Vagina (tissue), 2 donors: ENCODE measurements at regions not wholly inside any gene's neighbourhood (a gene's known extent, or its start where the extent isn't known, plus 50 kb on each side); places are given as distances from the start of the nearest gene placed in this dataset.

Source experiments
- DNase-seq, 2 donors: peaks; one replicate each; pipeline ENCODE4 v3.0.0-alpha.2; 2017; ENCODE audit errors: extremely low spot score in 2 of 2
- H3K27ac ChIP-seq: fragments of 200-600 bp; sonication (generic); one replicate; pipeline ENCODE4 v1.5.1; 2019
- H3K27me3 ChIP-seq: fragments of 200-600 bp; sonication (generic); one replicate; pipeline ENCODE4 v1.5.1; 2019
- H3K36me3 ChIP-seq, 2 donors: fragments of 200-600 bp; sonication (generic); one replicate each; pipeline ENCODE4 v1.5.1; 2017 to 2019
- H3K4me1 ChIP-seq: fragments of 200-600 bp; sonication (generic); one replicate; pipeline ENCODE4 v1.5.1; 2019
- H3K4me3 ChIP-seq, 2 donors: fragments of 200-600 bp; sonication (generic); 1 replicate in 1 of 2; 2 replicates in 1 of 2; pipeline ENCODE4 v1.5.1; 2016 to 2019
- H3K9me3 ChIP-seq: fragments of 200-600 bp; sonication (generic); one replicate; pipeline ENCODE4 v1.5.1; 2019
- CTCF ChIP-seq, 3 experiments: fragments of 450-650 bp in 2 of 3; fragments of 200-600 bp in 1 of 3; sonication (generic) in 1 of 3; IDR thresholded peaks; one replicate each; pipeline ENCODE4 v1.5.1; 2017 to 2019; ENCODE audit warnings: antibody characterized with exemption in 3 of 3, mild to moderate bottlenecking in 2 of 3, moderate library complexity in 2 of 3
- POLR2A ChIP-seq, 2 donors: fragments of 450-650 bp; IDR thresholded peaks; one replicate each; pipeline ENCODE4 v1.6.1; 2017; ENCODE audit warnings: antibody characterized with exemption in 2 of 2, mild to moderate bottlenecking in 2 of 2, moderate library complexity in 2 of 2
- POLR2AphosphoS5 ChIP-seq, 2 donors: sonication (generic); formaldehyde crosslinking; IDR thresholded peaks; one replicate each; pipeline ENCODE4 v1.9.0; 2017; ENCODE audit warnings: antibody characterized with exemption in 2 of 2, mild to moderate bottlenecking in 2 of 2, low read depth in 1 of 2; ENCODE audit not compliant: insufficient read depth in 1 of 2
- intact Hi-C: fragments of 100-400 bp; cut with DNase I; formaldehyde crosslinking; loops from one replicate; pipeline ENCODE4 v1.15.1; 2023

- Histone ChIP-seq H3K9me3 (no peaks in the 10 kb centered on the region), H3K36me3 (no peaks in the 10 kb centered on the region), H3K27ac (no peak overlapping the region), H3K4me1 (no peaks in the 10 kb centered on the region), H3K27me3 (no peaks in the 10 kb centered on the region), H3K4me3 (no peak overlapping the region)
- TF ChIP-seq POLR2AphosphoS5 (IDR thresholded peaks at IDR 0.05; ENCODE audit: insufficient read depth in 1 of 2, low read depth in 1 of 2): no peak
- TF ChIP-seq POLR2A (IDR thresholded peaks at IDR 0.05): no peak
- TF ChIP-seq CTCF (IDR thresholded peaks at IDR 0.05): no peak
- intact Hi-C loops: no loop called here
- no peak for DNase-seq
Observed at GRCh38 chr5:6019612-6020011, 358.7 kb downstream of the MED10 start.

GRCh38 chr5:6013506-6013905 lies 364.8 kb downstream of the MED10 start:
- H3K4me3 ChIP-seq: no peak overlapping the region
- H3K36me3 ChIP-seq: no peaks in the 10 kb centered on the region
- H3K27ac ChIP-seq: no peak overlapping the region
- no peaks in the 10 kb centered on the region for H3K27me3 ChIP-seq
- intact Hi-C loops: no loop called here
- no peak for DNase-seq
- TF ChIP-seq POLR2AphosphoS5 (IDR thresholded peaks at IDR 0.05; ENCODE audit: insufficient read depth in 1 of 2, low read depth in 1 of 2) (no peak), POLR2A (IDR thresholded peaks at IDR 0.05) (no peak), CTCF (IDR thresholded peaks at IDR 0.05) (no peak)
- no peaks in the 10 kb centered on the region for H3K4me1 ChIP-seq
- no peaks in the 10 kb centered on the region for H3K9me3 ChIP-seq

GRCh38 chr5:6011199-6011598 lies 367.1 kb downstream of the MED10 start:
- no peak overlapping the region for H3K4me3 ChIP-seq
- TF ChIP-seq CTCF (IDR thresholded peaks at IDR 0.05): no peak
- TF ChIP-seq POLR2AphosphoS5 (IDR thresholded peaks at IDR 0.05; ENCODE audit: insufficient read depth in 1 of 2, low read depth in 1 of 2): no peak
- TF ChIP-seq POLR2A (IDR thresholded peaks at IDR 0.05): no peak
- intact Hi-C loops: no loop called here

GRCh38 chr5:6006838-6007314 lies 371.5 kb downstream of the MED10 start:
- Histone ChIP-seq H3K4me1 (no peaks in the 10 kb centered on the region), H3K9me3 (no peaks in the 10 kb centered on the region), H3K27me3 (no peaks in the 10 kb centered on the region), H3K4me3 (no peak overlapping the region), H3K36me3 (no peaks in the 10 kb centered on the region), H3K27ac (no peak overlapping the region)
- no peak for DNase-seq
- TF ChIP-seq POLR2A (IDR thresholded peaks at IDR 0.05): no peak
- no peak for TF ChIP-seq POLR2AphosphoS5 (IDR thresholded peaks at IDR 0.05; ENCODE audit: insufficient read depth in 1 of 2, low read depth in 1 of 2)
- TF ChIP-seq CTCF (IDR thresholded peaks at IDR 0.05): no peak
- intact Hi-C loops: no loop called here

More at GRCh38 chr5:6011199-6011598, 367.1 kb downstream of the MED10 start:
- DNase-seq: no peak
- Histone ChIP-seq H3K27ac (no peak overlapping the region), H3K27me3 (no peaks in the 10 kb centered on the region), H3K36me3 (no peaks in the 10 kb centered on the region), H3K4me1 (no peaks in the 10 kb centered on the region), H3K9me3 (no peaks in the 10 kb centered on the region)

- Histone ChIP-seq H3K27me3 (no peaks in the 10 kb centered on the region), H3K9me3 (no peaks in the 10 kb centered on the region), H3K4me3 (no peak overlapping the region), H3K36me3 (no peaks in the 10 kb centered on the region), H3K27ac (no peak overlapping the region), H3K4me1 (no peaks in the 10 kb centered on the region)
- TF ChIP-seq POLR2AphosphoS5 (IDR thresholded peaks at IDR 0.05; ENCODE audit: insufficient read depth in 1 of 2, low read depth in 1 of 2): no peak
- TF ChIP-seq CTCF (IDR thresholded peaks at IDR 0.05): no peak
- no peak for TF ChIP-seq POLR2A (IDR thresholded peaks at IDR 0.05)
- DNase-seq: no peak
- intact Hi-C loops: no loop called here
Observed at GRCh38 chr5:6003040-6003825, 375.1 kb downstream of the MED10 start.
